ENCODE measurements at regions not wholly inside any gene's neighbourhood (a gene's known extent, or its start where the extent isn't known, plus 50 kb on each side); places are given as distances from the start of the nearest gene placed in this dataset.

DNA sequence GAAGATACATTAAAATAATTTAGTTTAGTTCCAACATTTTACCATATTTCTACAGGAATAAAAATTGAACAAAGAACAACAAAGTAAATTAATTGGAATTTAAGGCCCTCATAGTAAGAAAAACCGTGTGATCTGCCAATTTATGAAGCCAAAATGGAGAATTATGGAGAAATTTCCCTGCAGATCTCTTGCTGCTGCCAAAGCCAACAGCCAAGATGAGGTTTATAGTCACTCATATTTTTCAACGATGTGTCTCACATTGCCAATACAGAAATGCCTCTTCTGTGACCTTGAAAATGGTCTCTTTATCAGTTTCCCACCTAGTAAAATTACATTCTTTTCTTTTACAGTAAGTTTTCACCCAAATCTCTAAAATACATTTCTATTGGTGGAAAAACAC is 317.2 kb upstream of the FIGN start:
- TF ChIP-seq, protein P1, sequence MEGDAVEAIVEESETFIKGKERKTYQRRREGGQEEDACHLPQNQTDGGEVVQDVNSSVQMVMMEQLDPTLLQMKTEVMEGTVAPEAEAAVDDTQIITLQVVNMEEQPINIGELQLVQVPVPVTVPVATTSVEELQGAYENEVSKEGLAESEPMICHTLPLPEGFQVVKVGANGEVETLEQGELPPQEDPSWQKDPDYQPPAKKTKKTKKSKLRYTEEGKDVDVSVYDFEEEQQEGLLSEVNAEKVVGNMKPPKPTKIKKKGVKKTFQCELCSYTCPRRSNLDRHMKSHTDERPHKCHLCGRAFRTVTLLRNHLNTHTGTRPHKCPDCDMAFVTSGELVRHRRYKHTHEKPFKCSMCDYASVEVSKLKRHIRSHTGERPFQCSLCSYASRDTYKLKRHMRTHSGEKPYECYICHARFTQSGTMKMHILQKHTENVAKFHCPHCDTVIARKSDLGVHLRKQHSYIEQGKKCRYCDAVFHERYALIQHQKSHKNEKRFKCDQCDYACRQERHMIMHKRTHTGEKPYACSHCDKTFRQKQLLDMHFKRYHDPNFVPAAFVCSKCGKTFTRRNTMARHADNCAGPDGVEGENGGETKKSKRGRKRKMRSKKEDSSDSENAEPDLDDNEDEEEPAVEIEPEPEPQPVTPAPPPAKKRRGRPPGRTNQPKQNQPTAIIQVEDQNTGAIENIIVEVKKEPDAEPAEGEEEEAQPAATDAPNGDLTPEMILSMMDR (IDR thresholded peaks at IDR 0.05), result no peak
- no peak for TF ChIP-seq POLR2A (IDR thresholded peaks at IDR 0.05)

All from testis (tissue), 2 donors.